GM19438 (cell line): ENCODE measurements at regions not wholly inside any gene's neighbourhood (a gene's known extent, or its start where the extent isn't known, plus 50 kb on each side); places are given as distances from the start of the nearest gene placed in this dataset.

Source experiments
- ATAC-seq: cut with Tn5 transposase; IDR thresholded peaks from one replicate; pipeline ENCODE4 v1.9.1; 2021; ENCODE audit warnings: low read depth; ENCODE audit not compliant: unreplicated experiment

- no peak for ATAC-seq
Observed at GRCh38 chr5:58123501-58123900, 336.4 kb downstream of the PLK2 start.

GRCh38 chr5:58122848-58123392 is 337.0 kb downstream of the PLK2 start:
- no peak for ATAC-seq

GRCh38 chr5:58122157-58122556 is 337.7 kb downstream of the PLK2 start:
- ATAC-seq, result no peak

- ATAC-seq, result no peak
Observed at GRCh38 chr5:58121391-58121790, 338.5 kb downstream of the PLK2 start.

GRCh38 chr5:58117542-58117941 is 342.3 kb downstream of the PLK2 start:
- ATAC-seq, result no peak

GRCh38 chr5:58116346-58116745 is 343.5 kb downstream of the PLK2 start:
- no peak for ATAC-seq

- ATAC-seq, result no peak
Observed at GRCh38 chr5:58115811-58116210, 344.1 kb downstream of the PLK2 start.

- ATAC-seq, result no peak
Observed at GRCh38 chr5:58114324-58114723, 345.6 kb downstream of the PLK2 start.

GRCh38 chr5:58113172-58113571 is 346.7 kb downstream of the PLK2 start:
- no peak for ATAC-seq

GRCh38 chr5:58108511-58108910 is 351.4 kb downstream of the PLK2 start:
- ATAC-seq, result no peak

GRCh38 chr5:58107704-58108103 is 352.2 kb downstream of the PLK2 start:
- ATAC-seq, result no peak

- ATAC-seq, result no peak
Observed at GRCh38 chr5:58106754-58107410, 353.0 kb downstream of the PLK2 start.

- ATAC-seq, result no peak
Observed at GRCh38 chr5:58105836-58106235, 354.1 kb downstream of the PLK2 start.

GRCh38 chr5:58099257-58099656 is 360.6 kb downstream of the PLK2 start:
- ATAC-seq, result no peak

- ATAC-seq, result peak; percentile 85
Observed at GRCh38 chr5:58094031-58094430, 365.9 kb downstream of the PLK2 start.

GRCh38 chr5:58090704-58091103 is 369.2 kb downstream of the PLK2 start:
- ATAC-seq, result no peak

- no peak for ATAC-seq
Observed at GRCh38 chr5:58088941-58089340, 370.9 kb downstream of the PLK2 start.

GRCh38 chr5:58087905-58088304 is 372.0 kb downstream of the PLK2 start:
- ATAC-seq, result no peak

GRCh38 chr5:58087123-58087522 is 372.8 kb downstream of the PLK2 start:
- no peak for ATAC-seq

GRCh38 chr5:58085800-58086199 is 374.1 kb downstream of the PLK2 start:
- ATAC-seq, result no peak

- no peak for ATAC-seq
Observed at GRCh38 chr5:58081435-58081834, 378.5 kb downstream of the PLK2 start.

GRCh38 chr5:58080573-58080972 is 379.3 kb downstream of the PLK2 start:
- ATAC-seq, result no peak

GRCh38 chr5:58077966-58078365 is 381.9 kb downstream of the PLK2 start:
- no peak for ATAC-seq
